Neural cell (in vitro differentiated cells): ENCODE measurements at regions not wholly inside any gene's neighbourhood (a gene's known extent, or its start where the extent isn't known, plus 50 kb on each side); places are given as distances from the start of the nearest gene placed in this dataset.

Source experiments
- CTCF ChIP-seq: fragments of 450-650 bp; IDR thresholded peaks from 2 replicates; pipeline ENCODE4 v1.5.1; 2014; ENCODE audit warnings: antibody characterized with exemption, mild to moderate bottlenecking, moderate library complexity; ENCODE audit not compliant: poor library complexity, severe bottlenecking
- EP300 ChIP-seq: fragments of 450-650 bp; conservative IDR thresholded peaks from 2 replicates; pipeline ENCODE4 v1.6.1; 2014; ENCODE audit warnings: antibody characterized with exemption, mild to moderate bottlenecking, moderate library complexity; ENCODE audit not compliant: poor library complexity, severe bottlenecking
- EZH2 ChIP-seq: fragments of 200-600, 300-800 bp; shearing (Covaris generic), sonication (generic); IDR thresholded peaks from 2 replicates; pipeline ENCODE4 v1.6.1; 2014; ENCODE audit warnings: antibody characterized with exemption, low read length, borderline replicate concordance, mild to moderate bottlenecking; ENCODE audit not compliant: insufficient read depth, poor library complexity, severe bottlenecking
- POLR2AphosphoS5 ChIP-seq: IDR thresholded peaks from 2 replicates; pipeline ENCODE4 v1.6.1; 2012
- TAF1 ChIP-seq: IDR thresholded peaks from 2 replicates; pipeline ENCODE4 v1.6.1; 2012; ENCODE audit warnings: low read depth

- TF ChIP-seq POLR2AphosphoS5: no peak
- no peak for TF ChIP-seq CTCF
- no peak for TF ChIP-seq TAF1
- TF ChIP-seq EZH2: no peak
- TF ChIP-seq EP300: no peak
Observed at GRCh38 chr1:94675373-94675772, 133.8 kb upstream of the F3 start.
